Hepatocyte (in vitro differentiated cells): ENCODE measurements at regions not wholly inside any gene's neighbourhood (a gene's known extent, or its start where the extent isn't known, plus 50 kb on each side); places are given as distances from the start of the nearest gene placed in this dataset.
A peak's percentile ranks its signal among the peaks of the same experiment; 100 is the strongest.

Source experiments
- DNase-seq: peaks from one replicate; pipeline ENCODE4 v3.0.0-alpha.2; 2016; ENCODE audit warnings: low spot score
- H2AFZ ChIP-seq: fragments of 200-600 bp; sonication (generic); 2 replicates; pipeline ENCODE4 v1.6.0; 2016; ENCODE audit warnings: antibody characterized with exemption, mild to moderate bottlenecking
- H3K27ac ChIP-seq: fragments of 200-600 bp; sonication (generic); 2 replicates; pipeline ENCODE4 v1.5.1; 2016; ENCODE audit warnings: mild to moderate bottlenecking
- H3K27me3 ChIP-seq: fragments of 200-600 bp; sonication (generic); 2 replicates; pipeline ENCODE4 v1.6.1; 2016
- H3K36me3 ChIP-seq: fragments of 200-600 bp; sonication (generic); replicated peaks from 2 replicates; pipeline ENCODE4 v1.5.1; 2016; ENCODE audit warnings: low read depth; ENCODE audit not compliant: insufficient read depth
- H3K4me1 ChIP-seq: fragments of 200-600 bp; sonication (generic); 2 replicates; pipeline ENCODE4 v1.5.1; 2016; ENCODE audit warnings: mild to moderate bottlenecking, moderate library complexity; ENCODE audit not compliant: insufficient read depth
- H3K4me2 ChIP-seq: fragments of 200-600 bp; sonication (generic); 2 replicates; pipeline ENCODE4 v1.6.0; 2016
- H3K4me3 ChIP-seq: fragments of 200-600 bp; sonication (generic); 2 replicates; pipeline ENCODE4 v1.5.1; 2016; ENCODE audit warnings: mild to moderate bottlenecking
- H3K79me2 ChIP-seq: fragments of 200-600 bp; sonication (generic); 2 replicates; pipeline ENCODE4 v1.6.0; 2017; ENCODE audit warnings: mild to moderate bottlenecking
- H3K9me2 ChIP-seq: fragments of 200-600 bp; sonication (generic); replicated peaks from 2 replicates; pipeline ENCODE4 v1.6.0; 2017; ENCODE audit warnings: mild to moderate bottlenecking; ENCODE audit not compliant: insufficient read depth
- H3K9me3 ChIP-seq: fragments of 200-600 bp; sonication (generic); 2 replicates; pipeline ENCODE4 v1.5.1; 2016; ENCODE audit warnings: low read depth, mild to moderate bottlenecking
- H4K20me1 ChIP-seq: fragments of 200-600 bp; sonication (generic); 2 replicates; pipeline ENCODE4 v1.6.0; 2016; ENCODE audit warnings: mild to moderate bottlenecking; ENCODE audit not compliant: insufficient read depth, poor library complexity, severe bottlenecking
- CTCF ChIP-seq: fragments of 200-600 bp; sonication (generic); IDR thresholded peaks from 2 replicates; pipeline ENCODE4 v1.5.1; 2016; ENCODE audit warnings: antibody characterized with exemption, mild to moderate bottlenecking; ENCODE audit not compliant: poor library complexity
- EZH2 ChIP-seq: fragments of 200-600 bp; sonication (generic); IDR thresholded peaks from 2 replicates; pipeline ENCODE4 v1.6.1; 2016; ENCODE audit warnings: antibody characterized with exemption, mild to moderate bottlenecking, borderline replicate concordance
- EZH2phosphoT487 ChIP-seq: fragments of 200-600 bp; sonication (generic); IDR thresholded peaks from one replicate; pipeline ENCODE4 v1.6.1; 2018; ENCODE audit warnings: antibody characterized with exemption, mild to moderate bottlenecking, low read depth, moderate library complexity; ENCODE audit not compliant: unreplicated experiment, severe bottlenecking
- WGBS: methylation state at CpG from one replicate; pipeline ENCODE4 v1.1.6; 2016; ENCODE audit warnings: low lambda C conversion rate; ENCODE audit errors: missing lambda C conversion rate; 5-methylcytosine and 5-hydroxymethylcytosine counted together

GRCh38 chr12:90128526-90128925 is 419.9 kb upstream of the ATP2B1 start:
- no peaks in the 10 kb centered on the region for H4K20me1 ChIP-seq
- H2AFZ ChIP-seq, result no peak overlapping the region
- H3K9me2 ChIP-seq, result no peaks in the 10 kb centered on the region
- DNase-seq, result no peak
- H3K4me3 ChIP-seq, result no peak overlapping the region
- H3K27ac ChIP-seq, result peak overlapping the region; percentile 89
- H3K79me2 ChIP-seq, result no peaks in the 10 kb centered on the region
- peak overlapping the region; percentile 32 for H3K4me2 ChIP-seq
- WGBS, result 69% methylated on average over 4 of the region's 4 CpGs
- H3K27me3 ChIP-seq, result no peaks in the 10 kb centered on the region
- no peaks in the 10 kb centered on the region for H3K36me3 ChIP-seq
- H3K4me1 ChIP-seq, result peaks cover 4% of the 10 kb centered on the region
- no peak for TF ChIP-seq EZH2phosphoT487
- no peak for TF ChIP-seq CTCF
- no peak for TF ChIP-seq EZH2
- H3K9me3 ChIP-seq, result no peaks in the 10 kb centered on the region

DNA sequence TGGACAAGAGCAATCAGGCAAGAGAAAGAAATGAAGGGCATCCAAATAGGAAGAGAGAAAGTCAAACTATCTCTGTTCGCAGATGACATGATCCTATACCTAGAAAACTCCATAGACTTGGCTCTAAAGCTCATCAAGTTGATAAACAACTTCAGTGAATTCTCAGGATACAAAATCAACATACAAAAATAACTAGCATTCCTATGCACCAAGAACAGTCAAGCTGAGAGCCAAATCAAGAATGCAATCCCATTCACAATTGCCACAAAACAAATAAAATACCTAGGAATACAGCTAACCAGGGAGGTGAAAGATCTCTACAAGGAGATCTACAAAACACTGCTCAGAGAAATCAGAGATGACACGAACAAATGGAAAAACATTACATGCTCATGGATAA is 417.5 kb upstream of the ATP2B1 start:
- no peak overlapping the region for H3K4me2 ChIP-seq
- H3K79me2 ChIP-seq, result no peaks in the 10 kb centered on the region
- peaks cover 4% of the 10 kb centered on the region for H3K4me1 ChIP-seq
- no peaks in the 10 kb centered on the region for H4K20me1 ChIP-seq
- TF ChIP-seq EZH2phosphoT487, result no peak
- TF ChIP-seq CTCF, result no peak
- H3K4me3 ChIP-seq, result no peak overlapping the region
- 83% methylated on average over 2 of the region's 2 CpGs for whole genome bisulfite sequencing
- H3K9me3 ChIP-seq, result no peaks in the 10 kb centered on the region
- no peak overlapping the region for H2AFZ ChIP-seq
- no peak for DNase-seq
- no peaks in the 10 kb centered on the region for H3K36me3 ChIP-seq
- H3K27me3 ChIP-seq, result no peaks in the 10 kb centered on the region
- no peaks in the 10 kb centered on the region for H3K9me2 ChIP-seq
- no peak overlapping the region for H3K27ac ChIP-seq

DNA sequence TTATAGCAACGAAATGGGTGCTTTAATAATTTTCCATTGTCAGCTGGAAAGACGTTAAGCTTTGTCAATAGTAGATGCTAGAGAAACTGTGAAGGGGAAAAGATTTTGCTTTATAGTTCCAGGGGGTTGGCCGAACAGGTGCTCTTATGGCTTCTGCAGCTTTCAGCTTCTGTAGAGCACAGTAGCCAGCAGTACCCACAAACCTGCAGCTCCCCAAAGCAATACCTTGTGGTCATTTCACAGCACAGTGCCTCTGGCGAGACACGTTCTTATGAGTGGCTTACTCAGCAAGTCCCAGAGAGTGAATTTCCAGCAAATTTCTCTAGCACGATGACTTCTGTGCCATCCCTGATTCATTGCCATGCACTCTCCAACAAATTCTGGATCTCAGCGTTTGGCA is 416.3 kb upstream of the ATP2B1 start:
- no peaks in the 10 kb centered on the region for H3K27me3 ChIP-seq
- no peak for DNase-seq
- whole genome bisulfite sequencing, result 93% methylated on average over 7 of the region's 7 CpGs
- H4K20me1 ChIP-seq, result no peaks in the 10 kb centered on the region
- H3K4me2 ChIP-seq, result no peak overlapping the region
- no peak overlapping the region for H3K27ac ChIP-seq
- H2AFZ ChIP-seq, result no peak overlapping the region
- peaks cover 10% of the 10 kb centered on the region for H3K9me3 ChIP-seq
- no peaks in the 10 kb centered on the region for H3K4me1 ChIP-seq
- no peak for TF ChIP-seq CTCF
- no peak for TF ChIP-seq EZH2
- no peak for TF ChIP-seq EZH2phosphoT487
- H3K4me3 ChIP-seq, result no peak overlapping the region
- no peaks in the 10 kb centered on the region for H3K9me2 ChIP-seq
- H3K79me2 ChIP-seq, result no peaks in the 10 kb centered on the region
- H3K36me3 ChIP-seq, result no peaks in the 10 kb centered on the region

DNA sequence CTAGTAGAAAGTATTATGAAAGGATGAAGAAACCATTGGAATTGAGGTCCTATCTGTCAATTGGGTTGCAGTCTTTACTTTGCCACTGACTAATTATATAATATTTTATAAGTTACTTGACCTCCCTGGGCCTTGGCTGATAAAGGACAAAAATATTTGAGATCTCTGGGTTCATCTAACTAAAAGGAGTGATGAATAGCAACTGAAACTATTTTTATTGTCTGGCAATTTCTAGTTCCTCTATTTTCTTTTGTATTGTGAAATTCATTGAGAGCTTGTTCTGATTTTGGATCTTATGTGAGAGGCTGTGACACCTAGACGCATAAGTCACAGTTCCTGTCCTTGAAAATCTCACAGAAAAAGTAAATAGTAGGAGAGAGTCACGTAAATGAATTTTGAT is 415.7 kb upstream of the ATP2B1 start:
- TF ChIP-seq EZH2 (no peak), EZH2phosphoT487 (no peak)
- no peak for DNase-seq
- Histone ChIP-seq H3K4me2 (no peak overlapping the region), H3K27ac (no peak overlapping the region), H3K36me3 (no peaks in the 10 kb centered on the region), H3K4me1 (no peaks in the 10 kb centered on the region), H2AFZ (no peak overlapping the region), H3K27me3 (no peaks in the 10 kb centered on the region), H3K4me3 (no peak overlapping the region), H3K9me2 (no peaks in the 10 kb centered on the region), H3K79me2 (no peaks in the 10 kb centered on the region), H3K9me3 (peaks cover 15% of the 10 kb centered on the region), H4K20me1 (no peaks in the 10 kb centered on the region)
- WGBS, result 79% methylated on average over 2 of the region's 2 CpGs
